GM18519 (cell line): ENCODE measurements at regions not wholly inside any gene's neighbourhood (a gene's known extent, or its start where the extent isn't known, plus 50 kb on each side); places are given as distances from the start of the nearest gene placed in this dataset.

Source experiments
- ATAC-seq: cut with Tn5 transposase; IDR thresholded peaks from one replicate; pipeline ENCODE4 v1.9.1; 2021; ENCODE audit warnings: mild to moderate bottlenecking, moderate library complexity; ENCODE audit not compliant: unreplicated experiment, low FRiP score

DNA sequence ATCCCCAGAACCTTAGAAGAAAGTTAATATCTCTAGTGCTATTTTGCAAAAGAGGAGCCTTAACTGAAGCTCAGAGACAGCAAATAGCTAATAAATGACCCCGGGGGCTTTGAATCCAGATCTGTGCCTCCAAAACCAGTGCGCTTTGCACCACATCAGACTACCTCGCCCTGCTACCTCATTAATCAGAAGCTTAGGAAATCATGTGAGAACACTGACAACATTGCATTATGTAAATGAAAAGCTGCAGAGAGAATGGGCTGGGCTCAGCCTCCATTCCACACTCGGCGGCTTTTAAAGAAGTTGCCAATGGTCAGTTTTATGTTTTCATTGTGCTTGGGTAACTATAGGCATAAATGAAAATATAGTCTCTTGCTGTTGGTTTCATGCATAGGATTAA lies 54.0 kb upstream of the STMND1 start:
- no peak for ATAC-seq

DNA sequence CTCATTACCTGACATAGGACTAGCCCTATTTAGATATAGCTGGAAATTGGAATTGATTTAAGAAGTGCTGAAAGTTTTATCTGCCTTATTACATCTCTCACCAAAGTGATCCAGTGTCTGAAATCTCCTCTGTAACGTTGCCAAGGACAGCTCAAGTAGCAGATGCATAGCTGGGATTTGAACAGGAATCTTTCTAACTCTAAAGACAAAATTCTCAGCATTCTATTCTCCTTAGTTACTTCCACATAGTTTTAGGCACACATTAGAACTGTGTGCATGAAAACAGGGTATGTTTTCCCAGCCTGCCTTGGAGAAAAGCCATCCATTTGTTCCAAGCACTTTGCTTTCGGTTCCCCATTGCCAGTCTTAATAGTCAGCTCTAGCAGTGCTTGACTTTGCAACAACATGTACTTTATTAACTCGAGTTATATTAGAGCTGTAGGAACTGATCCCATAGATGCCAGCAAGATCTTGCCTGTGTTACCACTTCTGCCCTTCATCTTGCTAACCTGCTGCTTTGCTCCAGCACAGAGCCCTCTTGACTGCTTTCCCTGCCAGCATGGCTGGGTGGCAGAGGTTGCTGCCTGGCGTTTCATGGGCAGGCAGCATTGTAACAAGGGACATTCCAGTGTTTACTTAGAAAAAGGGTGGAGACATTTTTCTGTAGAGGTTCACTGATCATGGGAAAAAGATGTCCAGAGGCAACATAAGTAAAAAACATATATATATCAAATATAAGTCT lies 56.1 kb upstream of the STMND1 start:
- ATAC-seq, result no peak

DNA sequence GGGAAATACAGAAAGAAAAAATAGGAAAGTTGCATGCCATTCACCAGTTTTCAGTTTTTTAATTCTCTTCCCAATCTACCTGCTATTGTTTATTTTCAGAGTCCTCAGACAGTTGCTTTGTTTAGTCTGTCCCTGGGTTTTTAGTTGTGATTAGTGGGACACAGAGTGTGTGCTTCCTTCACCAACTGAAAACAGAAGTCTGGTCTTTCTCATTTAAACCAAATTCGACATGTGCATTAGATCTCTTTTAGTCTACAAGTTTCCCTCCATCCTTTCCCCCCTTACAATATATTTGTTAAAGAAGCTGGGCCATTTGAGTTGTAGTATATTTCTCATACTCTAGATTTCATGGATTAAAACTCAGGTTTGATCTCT lies 58.7 kb upstream of the STMND1 start:
- no peak for ATAC-seq

DNA sequence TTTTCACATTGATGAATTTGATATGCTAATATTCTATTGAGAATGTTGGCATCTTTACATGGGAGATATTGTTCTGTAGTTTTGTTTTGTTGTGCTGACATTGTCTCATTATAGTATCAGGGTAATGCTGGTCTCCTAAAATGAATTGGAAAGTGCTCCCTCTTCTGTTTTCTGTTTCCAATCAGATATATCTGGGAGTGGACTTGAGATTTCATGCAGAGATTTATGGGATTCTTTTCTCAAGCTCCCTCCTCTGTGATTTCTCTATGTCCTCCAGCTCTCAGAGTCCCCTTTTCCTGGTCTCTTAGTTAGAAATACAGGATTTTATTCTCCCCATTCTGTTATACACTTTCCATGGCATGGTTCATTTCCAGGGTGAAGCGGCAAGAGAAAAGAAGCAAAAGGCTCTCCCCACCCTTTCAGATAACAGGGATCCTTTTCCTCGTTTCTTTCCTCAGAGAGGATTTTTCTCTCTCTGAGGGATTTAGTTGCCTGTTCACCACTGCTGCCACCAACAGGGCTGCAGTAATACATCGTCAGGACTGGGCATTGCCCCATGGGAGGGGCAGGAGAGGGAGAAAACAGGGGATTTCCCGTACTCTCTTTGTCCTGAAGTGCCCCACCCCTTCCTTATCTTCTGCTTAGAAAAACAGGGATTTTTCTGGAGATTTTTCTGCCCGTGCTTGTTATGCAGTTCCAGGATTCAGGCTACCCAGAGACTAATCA lies 59.3 kb upstream of the STMND1 start:
- no peak for ATAC-seq

DNA sequence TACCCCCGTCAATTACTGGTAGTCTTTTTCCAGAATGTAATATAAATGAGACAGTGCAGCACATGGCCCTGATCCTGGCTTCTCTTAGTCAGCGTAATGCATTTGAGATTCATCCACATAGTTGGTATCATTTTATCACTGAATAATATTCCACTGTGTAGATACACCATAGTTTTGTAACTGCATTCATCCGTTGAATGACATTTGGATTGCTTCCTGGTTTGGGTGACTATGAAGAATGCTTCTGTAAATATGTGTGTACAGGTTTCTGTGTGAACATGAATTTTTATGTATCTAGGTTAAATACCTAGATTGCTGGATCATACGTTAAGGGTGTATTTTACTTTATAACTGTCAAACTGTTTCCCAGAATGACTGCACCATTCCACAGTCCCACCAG lies 62.6 kb upstream of the STMND1 start:
- ATAC-seq, result no peak

DNA sequence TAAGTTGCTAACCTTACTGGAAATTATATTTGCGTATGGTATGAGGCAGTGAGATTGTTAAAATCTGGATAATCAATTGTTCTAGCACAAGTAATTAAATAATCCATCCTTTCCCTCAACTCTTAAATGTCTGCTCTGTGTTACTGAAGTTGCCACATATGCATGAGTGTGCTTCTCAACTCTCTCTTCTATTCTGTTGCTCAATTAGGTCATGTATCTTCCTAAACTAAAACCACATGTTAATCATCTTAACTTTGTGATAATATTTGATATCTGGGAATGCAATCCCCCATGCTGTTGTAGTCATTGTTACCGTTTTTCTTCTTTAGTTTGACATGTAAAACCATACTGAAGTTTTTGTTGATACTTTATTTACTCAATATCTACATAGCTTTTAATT lies 63.5 kb upstream of the STMND1 start:
- no peak for ATAC-seq

DNA sequence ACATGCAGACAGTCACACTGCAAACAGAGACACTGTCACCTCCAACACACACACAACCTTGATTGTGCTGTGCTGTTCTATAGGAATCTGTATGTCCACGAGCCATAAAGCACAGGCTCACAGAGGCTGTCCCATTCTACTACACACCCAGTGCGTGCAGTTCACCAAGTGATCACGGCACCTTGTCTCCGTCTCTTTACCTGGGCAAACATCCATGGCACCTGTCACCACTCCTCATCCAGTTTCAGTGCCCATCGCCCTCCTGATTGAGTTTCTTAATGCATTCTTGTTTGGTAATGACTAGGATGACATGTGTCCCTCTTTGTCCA lies 65.8 kb upstream of the STMND1 start:
- ATAC-seq, result no peak

DNA sequence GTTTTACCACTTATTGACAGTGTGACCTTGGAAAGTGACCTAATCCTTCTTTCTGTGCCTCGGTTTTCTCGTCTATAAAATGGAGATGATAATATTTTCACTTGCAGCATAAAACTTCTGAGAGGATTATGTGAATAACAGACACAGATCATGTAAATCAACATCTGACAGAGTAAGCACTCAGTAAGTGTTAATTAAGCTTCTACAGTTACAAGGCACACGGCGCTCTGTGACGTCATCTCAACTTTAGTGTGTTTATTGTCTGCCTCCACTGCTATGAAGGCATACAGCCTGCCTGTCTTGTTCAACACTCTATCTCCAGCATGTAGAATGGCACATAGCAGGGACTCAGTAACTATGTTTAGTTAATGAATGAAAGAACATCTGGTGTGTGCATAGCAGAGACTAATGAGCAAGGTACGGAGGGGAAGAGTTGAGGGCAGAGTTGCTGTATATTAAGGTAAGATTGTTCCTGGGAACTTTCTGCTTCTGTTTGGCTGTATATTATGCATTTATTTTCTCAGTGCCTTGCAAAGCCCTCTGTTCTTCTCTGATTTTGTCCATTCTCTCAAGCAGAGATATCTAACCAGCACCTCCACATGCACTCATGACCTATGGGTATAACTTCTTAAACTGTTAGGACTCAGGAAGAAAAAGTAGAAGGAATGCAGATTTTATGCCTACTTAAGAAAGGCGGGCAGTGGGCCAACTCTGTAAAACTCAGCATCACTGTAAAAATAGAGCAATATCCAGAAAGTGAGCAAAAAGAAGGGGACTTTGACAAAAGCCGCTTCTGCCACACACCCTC lies 66.4 kb upstream of the STMND1 start:
- no peak for ATAC-seq

DNA sequence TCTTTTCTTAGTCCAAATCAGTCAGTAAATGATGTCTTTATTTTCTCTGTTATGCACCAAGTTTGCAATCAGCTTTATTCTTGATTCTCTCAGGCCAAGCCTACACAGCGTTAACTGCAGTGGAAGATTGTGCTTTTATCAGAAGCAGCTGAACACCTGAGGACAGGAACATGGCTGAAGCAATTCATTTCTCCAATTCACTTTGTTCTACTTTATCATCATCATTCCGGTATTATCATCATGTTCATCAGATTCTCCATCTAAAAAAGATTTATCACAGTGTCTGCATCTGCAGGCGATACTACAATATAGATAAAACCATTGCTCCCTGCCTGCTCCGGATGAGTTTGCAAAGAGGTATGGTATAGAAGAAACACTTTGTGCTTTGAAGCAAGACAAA lies 68.1 kb upstream of the STMND1 start:
- no peak for ATAC-seq

DNA sequence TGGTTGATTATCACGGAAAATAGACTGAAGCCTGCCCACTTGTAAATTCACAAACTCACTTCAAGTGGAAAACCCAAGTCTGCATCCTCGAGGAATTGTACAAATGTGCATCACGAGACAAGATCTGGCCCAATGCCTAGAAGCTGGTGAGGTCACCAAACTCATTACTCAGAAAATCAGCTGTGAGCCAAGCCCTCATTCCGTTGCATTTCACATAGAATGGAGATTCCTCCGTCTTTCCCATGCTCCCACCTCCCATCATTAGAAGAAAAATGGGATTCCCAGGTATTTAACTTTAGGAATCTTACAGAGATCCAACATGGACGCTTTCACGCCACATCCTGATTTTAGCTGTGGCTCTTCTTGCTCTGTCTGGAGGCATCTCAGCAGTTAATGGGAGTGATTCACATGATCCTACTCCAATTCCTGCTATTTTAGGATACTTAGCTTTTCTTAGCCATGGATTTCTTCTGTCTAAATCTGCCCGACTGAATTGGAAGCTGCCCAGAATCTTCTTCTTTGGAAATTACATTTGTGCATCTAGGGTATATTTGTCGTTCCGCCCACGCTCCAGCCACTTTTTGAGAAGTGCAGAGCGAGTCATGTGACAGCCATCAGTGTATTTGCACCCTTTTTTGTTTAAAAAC lies 68.7 kb upstream of the STMND1 start:
- no peak for ATAC-seq

DNA sequence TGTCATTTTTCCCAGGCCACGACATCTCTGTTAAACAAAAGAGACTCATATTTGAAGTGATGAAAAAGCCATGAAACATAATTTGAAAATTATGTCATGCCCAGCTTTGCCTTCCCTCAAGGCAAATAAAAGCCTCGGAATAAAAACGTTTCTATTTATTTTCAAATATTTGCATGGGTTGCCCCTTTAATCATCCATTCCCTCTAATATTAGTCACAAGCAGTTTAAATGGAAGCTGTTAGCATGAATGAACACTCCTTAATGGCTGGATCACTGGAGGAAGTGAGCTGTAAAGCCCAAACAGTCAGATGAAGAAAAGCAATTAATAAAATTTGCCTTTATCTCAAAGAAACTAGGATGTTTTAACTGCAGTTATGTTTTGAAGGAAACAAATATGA lies 69.3 kb upstream of the STMND1 start:
- ATAC-seq, result no peak

DNA sequence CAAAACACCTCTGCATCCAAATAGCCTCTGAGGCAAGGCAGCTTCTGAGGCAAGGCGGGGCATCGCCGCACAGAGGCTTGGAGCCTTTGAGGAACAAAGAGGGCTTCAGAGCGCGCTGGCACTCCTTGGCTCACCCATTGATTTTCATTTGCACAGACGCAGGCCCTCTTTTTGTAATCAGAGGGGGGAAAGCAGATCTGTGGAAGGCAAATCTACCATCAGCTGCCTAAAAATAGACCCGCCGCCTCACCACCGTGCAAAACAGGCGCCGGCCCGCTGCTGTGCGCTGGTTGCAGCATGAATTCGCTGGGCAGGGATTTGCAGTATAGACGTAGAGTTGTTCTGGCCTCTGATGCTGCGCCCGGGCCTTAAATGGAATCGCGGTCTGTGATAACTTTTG lies 69.9 kb upstream of the STMND1 start:
- ATAC-seq, result no peak

DNA sequence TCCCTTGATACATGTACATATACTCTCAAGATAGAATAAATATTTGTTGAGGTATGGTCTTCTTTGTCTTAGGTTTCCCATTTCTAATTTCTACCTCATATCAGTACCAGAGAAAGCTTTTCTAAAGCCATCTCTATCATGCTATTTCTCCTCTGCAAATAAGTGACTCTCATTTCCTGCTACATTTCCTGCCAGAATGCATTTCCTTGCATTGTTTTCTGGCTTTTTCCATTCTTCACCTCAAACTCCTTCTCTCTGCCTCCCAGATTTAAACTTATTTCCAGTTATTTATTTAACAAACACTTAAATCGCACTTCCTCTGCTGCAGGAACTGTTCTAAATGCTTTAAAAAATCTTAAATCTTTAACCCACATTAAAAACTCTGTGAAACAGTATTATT lies 74.4 kb upstream of the STMND1 start:
- ATAC-seq, result no peak

DNA sequence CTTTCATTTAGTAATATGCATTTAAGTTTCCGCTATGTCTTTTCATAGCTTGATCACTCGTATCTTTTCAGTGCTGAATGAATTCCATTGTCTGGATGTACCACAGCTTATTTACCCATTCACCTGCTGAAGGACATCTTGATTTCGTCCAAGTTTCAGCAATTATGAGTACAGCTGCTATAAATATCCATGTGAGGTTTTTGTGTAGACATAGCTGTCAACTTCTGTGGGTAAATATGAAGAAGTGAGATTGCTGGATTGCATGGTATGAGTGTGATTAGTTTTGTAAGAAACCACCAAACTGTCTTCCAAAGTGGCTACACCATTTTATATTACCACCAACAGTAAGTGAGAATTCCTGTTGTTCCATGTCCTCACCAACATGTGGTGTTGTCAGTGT lies 79.2 kb upstream of the STMND1 start:
- ATAC-seq, result peak; percentile 92

DNA sequence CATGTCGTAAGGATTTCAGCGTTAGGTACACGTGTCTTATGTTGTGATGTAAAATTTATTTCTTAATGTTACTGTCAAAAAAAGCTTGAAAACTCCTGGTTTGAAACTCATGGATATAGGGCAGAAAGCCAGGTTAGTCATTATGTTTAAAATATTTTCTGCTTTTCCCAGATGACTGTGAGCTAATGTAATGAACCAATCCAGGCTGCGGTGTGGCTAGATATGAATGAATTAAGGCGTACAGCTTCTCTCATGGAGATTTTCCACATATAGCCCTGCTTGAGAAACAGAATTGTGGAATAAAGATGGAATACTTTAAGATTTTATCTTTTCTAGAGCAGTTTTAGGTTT lies 80.3 kb upstream of the STMND1 start:
- no peak for ATAC-seq

DNA sequence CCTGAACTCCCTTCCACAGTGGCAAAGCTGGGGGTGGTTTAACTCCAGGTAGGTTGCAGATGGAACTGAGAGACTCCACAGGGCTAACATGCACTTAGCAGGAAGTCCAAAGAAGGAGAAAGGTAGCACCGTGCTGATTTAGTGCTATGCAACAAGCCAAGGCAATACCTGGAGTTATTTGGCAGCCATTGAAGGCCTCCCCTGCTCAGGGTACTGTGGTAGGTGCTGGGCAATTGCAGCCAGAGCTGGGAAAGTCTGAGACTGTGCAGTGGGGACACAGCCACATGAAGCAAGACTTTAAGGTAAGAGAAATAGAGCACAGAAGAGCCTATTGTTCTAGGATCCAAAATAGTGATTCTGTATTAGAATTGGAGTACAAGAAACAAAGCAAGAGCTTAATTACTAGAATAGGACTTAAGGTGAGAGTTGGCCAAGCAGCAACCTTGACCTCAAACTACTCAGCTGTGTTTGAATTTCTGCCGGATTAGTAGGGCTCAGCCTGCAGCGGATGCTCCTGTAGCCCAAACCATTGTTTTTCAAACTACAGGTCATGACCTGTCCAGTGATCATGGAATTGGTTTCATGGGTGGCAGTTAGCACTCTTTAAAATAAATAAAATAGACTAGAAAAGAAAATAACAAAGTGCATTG lies 80.8 kb upstream of the STMND1 start:
- ATAC-seq, result no peak

DNA sequence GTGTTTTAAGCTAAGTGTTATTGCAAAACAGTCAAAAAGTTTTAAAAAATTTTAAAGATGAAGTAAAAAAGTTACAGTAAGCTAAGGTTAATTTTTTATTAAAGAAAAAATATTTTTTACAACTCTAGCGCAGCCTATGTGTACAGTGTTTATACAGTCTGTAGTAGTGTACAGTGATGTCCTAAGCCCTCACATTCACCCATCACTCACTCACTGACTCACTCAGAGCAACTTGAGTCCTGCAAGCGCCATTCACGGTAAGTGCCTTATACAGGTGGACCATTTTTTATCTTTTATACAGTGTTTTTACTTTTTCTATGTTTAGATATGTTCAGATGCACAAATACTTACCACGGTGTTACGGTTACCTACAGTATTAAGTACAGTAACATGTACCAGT lies 83.4 kb upstream of the STMND1 start:
- ATAC-seq, result no peak

DNA sequence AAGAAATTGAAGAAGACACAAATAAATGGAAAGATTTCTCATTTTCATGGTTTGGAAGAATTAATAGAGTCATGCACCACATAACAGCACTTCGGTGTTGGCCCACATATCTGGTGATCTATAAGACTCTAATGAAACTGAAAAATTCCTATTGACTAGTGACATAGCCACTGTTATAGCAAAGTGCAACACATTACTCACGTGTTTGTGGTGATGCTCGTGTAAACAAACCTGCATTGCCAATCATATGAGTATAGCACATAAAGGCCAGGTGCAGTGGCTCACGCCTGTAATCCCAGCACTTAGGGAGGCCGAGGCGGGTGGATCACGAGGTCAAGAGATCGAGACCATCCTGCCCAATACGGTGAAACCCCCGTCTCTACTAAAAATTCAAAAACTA lies 84.4 kb upstream of the STMND1 start:
- ATAC-seq, result no peak

DNA sequence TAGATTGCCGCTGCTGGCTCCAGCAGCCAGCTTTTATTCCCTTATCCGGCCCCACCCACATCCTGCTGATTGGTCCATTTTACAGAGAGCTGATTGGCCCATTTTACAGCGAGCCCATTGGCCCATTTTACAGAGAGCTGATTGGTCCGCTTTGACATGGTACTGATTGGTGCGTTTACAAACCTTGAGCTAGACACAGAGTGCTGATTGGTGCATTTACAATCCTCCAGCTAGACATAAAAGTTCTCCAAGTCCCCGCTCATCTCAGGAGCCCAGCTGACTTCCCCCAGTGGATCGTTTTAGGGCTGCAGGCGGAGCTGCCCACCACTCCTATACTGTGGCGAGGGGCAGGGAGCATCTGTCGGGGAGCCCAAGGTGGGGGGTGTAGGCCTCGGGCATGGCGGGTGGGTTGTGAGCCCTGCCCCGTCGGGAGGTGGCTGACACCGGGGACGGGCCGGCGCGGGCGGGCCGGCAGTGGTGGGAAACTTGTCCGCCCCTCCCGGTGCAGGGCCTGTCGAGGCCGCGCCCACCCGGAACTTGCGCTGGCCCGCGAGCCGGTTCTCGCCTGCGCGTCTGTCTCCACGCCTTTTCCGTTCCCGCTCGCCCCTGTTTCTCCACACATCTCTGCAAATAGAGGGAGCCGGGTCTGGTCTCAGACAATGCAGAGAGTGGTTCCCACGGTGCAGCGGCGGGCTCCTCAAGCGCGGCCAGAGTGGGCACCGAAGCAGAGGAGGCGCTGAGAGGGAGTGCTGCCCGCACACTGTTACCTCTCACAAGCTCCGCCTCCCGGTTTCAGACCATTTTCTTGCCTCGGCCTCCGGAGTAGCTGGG lies 86.1 kb upstream of the STMND1 start:
- no peak for ATAC-seq

DNA sequence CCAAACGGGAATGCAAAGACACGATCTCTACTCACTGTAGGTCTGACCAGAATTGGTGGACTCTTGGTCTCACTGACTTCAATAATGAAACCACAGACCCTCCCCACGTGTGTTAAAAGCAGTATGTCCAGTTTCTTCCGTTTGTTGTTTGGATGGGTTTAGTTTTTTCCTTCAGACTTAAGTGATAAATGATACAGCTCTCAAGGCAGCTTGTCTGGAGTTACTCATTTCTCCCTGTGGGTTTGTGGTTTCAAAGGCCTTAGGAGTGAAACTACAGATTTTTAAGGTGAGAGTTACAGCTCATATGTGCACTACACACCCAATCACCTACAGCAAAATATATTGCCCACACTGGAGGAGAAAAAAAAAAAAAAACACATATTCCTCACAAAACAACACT lies 86.7 kb upstream of the STMND1 start:
- peak; percentile 98 for ATAC-seq
